ENCODE measurements at regions not wholly inside any gene's neighbourhood (a gene's known extent, or its start where the extent isn't known, plus 50 kb on each side); places are given as distances from the start of the nearest gene placed in this dataset.
A peak's percentile ranks its signal among the peaks of the same experiment; 100 is the strongest.

- TF ChIP-seq CTCF (IDR thresholded peaks at IDR 0.05; ENCODE audit: low read depth, low read length), result no peak
- no peak for DNase-seq (ENCODE audit: extremely low read depth, low read depth)
Observed at GRCh38 chr4:107315584-107315983, 279.5 kb upstream of the DKK2 start.

GRCh38 chr4:107314156-107314555 lies 278.0 kb upstream of the DKK2 start:
- no peak for DNase-seq (ENCODE audit: extremely low read depth, low read depth)
- TF ChIP-seq CTCF (IDR thresholded peaks at IDR 0.05; ENCODE audit: low read depth, low read length), result no peak

DNA sequence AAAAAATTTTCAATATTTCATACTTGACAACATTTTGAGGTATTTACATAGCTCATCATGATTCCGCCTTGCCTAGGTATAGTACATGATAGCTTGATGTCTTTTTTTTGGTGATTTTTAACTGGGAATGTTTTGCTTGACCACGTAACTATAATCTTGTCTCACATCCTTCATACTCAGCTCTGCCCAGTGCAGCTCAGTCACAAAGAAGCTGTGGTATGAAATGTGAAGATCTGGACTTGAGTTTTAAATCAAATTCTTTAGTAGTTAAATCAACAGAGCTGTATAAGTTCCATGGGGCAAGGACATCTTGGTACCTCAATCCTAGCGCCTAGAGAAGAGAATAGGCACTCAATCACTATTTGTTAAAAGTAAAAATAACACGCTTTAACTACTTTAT lies 276.3 kb upstream of the DKK2 start:
- no peak for TF ChIP-seq CTCF (IDR thresholded peaks at IDR 0.05; ENCODE audit: low read depth, low read length)
- no peak for DNase-seq (ENCODE audit: extremely low read depth, low read depth)

- no peak for DNase-seq (ENCODE audit: extremely low read depth, low read depth)
- no peak for TF ChIP-seq CTCF (IDR thresholded peaks at IDR 0.05; ENCODE audit: low read depth, low read length)
Observed at GRCh38 chr4:107304699-107305286, 268.7 kb upstream of the DKK2 start.

DNA sequence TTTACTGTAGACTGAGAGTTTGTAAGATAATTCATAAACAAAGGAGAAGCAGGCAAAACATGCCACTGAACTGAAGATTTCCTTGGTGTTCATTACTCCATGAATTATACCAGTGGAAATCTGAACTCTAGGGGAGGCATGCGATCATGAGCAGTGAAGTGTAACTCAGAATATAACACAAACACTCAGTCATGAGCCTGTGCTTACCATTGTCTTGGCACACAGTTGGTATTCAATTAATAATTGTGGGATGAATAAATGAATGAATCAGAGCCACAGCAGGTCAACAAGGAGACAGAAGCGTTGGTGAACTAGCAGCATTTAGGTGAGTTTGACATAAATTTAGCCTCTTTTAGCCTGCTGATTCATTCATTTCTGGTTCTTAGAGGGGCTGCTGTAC lies 263.5 kb upstream of the DKK2 start:
- no peak for DNase-seq (ENCODE audit: extremely low read depth, low read depth)
- no peak for TF ChIP-seq CTCF (IDR thresholded peaks at IDR 0.05; ENCODE audit: low read depth, low read length)

DNA sequence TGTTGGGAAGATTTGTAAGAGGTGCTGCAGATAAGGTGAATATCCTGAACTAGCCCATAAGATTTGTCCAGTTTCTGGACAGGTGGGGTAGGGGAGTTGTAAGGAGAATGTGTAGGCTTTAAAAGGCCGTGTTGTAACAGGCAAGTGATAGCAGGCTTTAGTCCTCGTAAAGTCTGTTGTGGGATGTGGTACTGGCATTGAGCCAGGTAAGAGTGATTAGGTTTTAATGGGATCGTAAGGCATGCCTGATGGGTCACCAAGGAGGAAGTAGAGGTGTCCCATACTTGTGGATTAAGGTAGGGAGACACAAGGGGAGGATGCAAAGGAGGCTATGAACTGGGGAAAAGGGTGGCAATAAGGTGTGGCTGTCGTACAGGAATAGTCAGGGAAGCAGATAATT lies 256.9 kb upstream of the DKK2 start:
- TF ChIP-seq CTCF (IDR thresholded peaks at IDR 0.05; ENCODE audit: low read depth, low read length), result no peak
- DNase-seq (ENCODE audit: extremely low read depth, low read depth), result no peak

DNA sequence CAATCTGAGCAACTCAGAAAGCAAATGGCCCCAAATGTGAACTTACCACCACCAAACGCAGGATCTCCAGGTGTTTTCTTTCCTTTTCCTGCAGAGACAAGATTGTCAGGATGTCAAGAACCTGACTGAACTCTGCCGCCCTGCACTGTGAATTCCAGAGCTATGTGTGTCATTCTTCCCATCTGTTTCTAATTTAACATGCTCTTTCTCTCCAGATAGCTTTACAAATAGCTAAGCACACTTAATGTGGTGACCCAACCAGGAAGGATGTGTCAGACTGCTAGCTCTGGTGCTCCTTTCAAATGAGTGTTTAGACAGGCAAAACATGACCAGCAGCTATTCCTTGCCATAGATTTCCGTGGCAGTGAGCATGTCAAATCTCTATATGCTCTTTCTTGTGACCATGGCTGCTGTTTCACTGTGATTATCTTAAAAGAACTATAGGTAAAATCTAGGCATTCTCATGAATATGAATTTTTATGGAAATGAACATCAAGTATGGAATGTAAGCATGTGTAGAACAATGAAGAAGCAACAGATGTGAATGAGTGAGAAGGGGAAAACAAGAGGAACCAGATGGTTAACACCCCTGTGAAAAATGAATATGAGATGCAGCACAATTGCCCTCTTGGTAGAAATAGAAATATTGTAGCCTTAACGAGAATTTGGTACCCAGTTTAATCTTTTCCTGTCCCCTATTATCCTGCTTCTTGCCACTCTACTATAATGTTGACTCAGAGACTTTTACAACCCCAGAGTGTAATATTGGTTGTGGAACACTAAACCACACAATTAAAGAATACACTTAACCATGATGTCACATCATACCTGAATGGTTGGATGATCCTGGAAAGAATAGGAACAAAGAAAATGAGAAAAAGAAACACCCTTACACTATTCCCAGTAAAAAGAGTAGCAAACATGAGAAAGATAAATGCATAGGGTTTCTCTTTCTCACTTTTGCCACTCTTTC lies 247.8 kb upstream of the DKK2 start:
- no peak for TF ChIP-seq CTCF (IDR thresholded peaks at IDR 0.05; ENCODE audit: low read depth, low read length)
- peak; percentile 71 for DNase-seq (ENCODE audit: extremely low read depth, low read depth)

Data from AG09319 (cell line).